Caco-2 (cell line): ENCODE measurements at regions not wholly inside any gene's neighbourhood (a gene's known extent, or its start where the extent isn't known, plus 50 kb on each side); places are given as distances from the start of the nearest gene placed in this dataset.

Experiments
- BruUV-seq: library from RNA; stranded (reverse); fragments of 400-500 nt; replicated peaks from 2 replicates; lab custom pipeline; 2021; lab: Mats Ljungman, UMichigan
- CTCF ChIA-PET: fragments of 300-600 bp; sonication (Branson Sonifier 250); formaldehyde crosslinking; loops from one replicate; lab custom pipeline; 2022; ENCODE audit warnings: antibody characterized with exemption; lab: Charles Lee
- POLR2A ChIA-PET: fragments of 300-600 bp; sonication (Branson Sonifier 250); formaldehyde crosslinking; loops from one replicate; lab custom pipeline; 2022; ENCODE audit warnings: antibody characterized with exemption; lab: Charles Lee
- DNase-seq, 2 experiments: peaks; one replicate each; pipeline versions ENCODE4 v3.0.0 to v3.0.0-alpha.2; 2020 to 2022
- H3K27me3 ChIP-seq: replicated peaks from 2 replicates; pipeline ENCODE4 v1.6.0; 2011; ENCODE audit warnings: low read length; ENCODE audit not compliant: control insufficient read depth, insufficient read depth
- H3K36me3 ChIP-seq: 2 replicates; pipeline ENCODE4 v1.5.1; 2011; ENCODE audit warnings: low read length; ENCODE audit not compliant: control insufficient read depth, insufficient read depth
- H3K4me1 ChIP-seq: fragments of 250-450 bp; sonication (Bioruptor Pico); 2 replicates; pipeline ENCODE4 v1.5.1; 2020; ENCODE audit warnings: mild to moderate bottlenecking
- H3K4me3 ChIP-seq: 2 replicates; pipeline ENCODE4 v1.5.1; 2011; ENCODE audit warnings: low read depth, mild to moderate bottlenecking, control low read depth, low read length
- H3K9me3 ChIP-seq: fragments of 250-450 bp; sonication (Bioruptor Pico); 2 replicates; pipeline ENCODE4 v1.5.1; 2020; ENCODE audit warnings: mild to moderate bottlenecking, moderate library complexity
- H3K27ac Mint-ChIP-seq: one replicate; pipeline ENCODE4 v1.8.0; 2022; ENCODE audit warnings: mixed read lengths; ENCODE audit not compliant: unreplicated experiment
- H3K27me3 Mint-ChIP-seq: one replicate; pipeline ENCODE4 v1.8.0; 2022; ENCODE audit warnings: mixed read lengths; ENCODE audit not compliant: insufficient read depth, unreplicated experiment
- H3K36me3 Mint-ChIP-seq: one replicate; pipeline ENCODE4 v1.8.0; 2022; ENCODE audit warnings: mild to moderate bottlenecking, mixed read lengths; ENCODE audit not compliant: insufficient read depth, unreplicated experiment
- H3K4me1 Mint-ChIP-seq: one replicate; pipeline ENCODE4 v1.8.0; 2022; ENCODE audit warnings: low read depth, mixed read lengths; ENCODE audit not compliant: unreplicated experiment
- H3K4me3 Mint-ChIP-seq: one replicate; pipeline ENCODE4 v1.8.0; 2022; ENCODE audit warnings: mild to moderate bottlenecking, moderate library complexity, mixed read lengths; ENCODE audit not compliant: unreplicated experiment
- H3K9me3 Mint-ChIP-seq: one replicate; pipeline ENCODE4 v1.8.0; 2022; ENCODE audit warnings: mixed read lengths; ENCODE audit not compliant: unreplicated experiment
- intact Hi-C: fragments of 100-400 bp; cut with micrococcal nuclease; formaldehyde crosslinking; loops from one replicate; pipeline ENCODE4 v1.10.0; 2022; ENCODE audit not compliant: unreplicated experiment
- TF ChIP-seq, protein P1 (sequence below), 2 experiments: fragments of 200-600 bp in 1 of 2; IDR thresholded peaks; 1 replicate in 1 of 2; 2 replicates in 1 of 2; pipeline versions ENCODE4 v1.5.1 to v1.8.0; 2011 to 2022; ENCODE audit warnings: antibody characterized with exemption in 1 of 2, control low read depth in 1 of 2, inconsistent platforms in 1 of 2, low read depth in 1 of 2, low read length in 1 of 2, mild to moderate bottlenecking in 1 of 2, moderate library complexity in 1 of 2; ENCODE audit not compliant: insufficient read depth in 1 of 2, severe bottlenecking in 1 of 2, unreplicated experiment in 1 of 2

DNA sequence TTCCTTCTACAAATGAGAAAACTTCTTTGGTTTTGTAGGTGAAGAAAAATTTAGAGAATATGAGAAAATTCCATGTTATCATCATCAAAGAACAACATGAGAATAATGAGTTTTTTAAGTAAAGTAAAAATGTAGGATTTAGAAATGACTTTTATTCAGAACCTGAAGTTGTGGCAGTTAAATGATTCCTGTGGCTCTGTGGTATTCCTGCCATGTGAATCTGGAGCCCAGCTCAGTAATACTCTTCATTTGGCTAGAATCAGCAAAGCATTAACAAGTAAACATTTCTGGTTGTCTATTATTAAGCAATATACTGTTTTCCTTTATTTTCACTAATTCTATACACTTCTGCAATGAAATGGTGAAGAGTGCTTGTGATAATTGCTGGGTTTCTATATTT lies 95.6 kb upstream of the E2F7 start:
- no peak for DNase-seq
- Histone ChIP-seq H3K36me3 (no peaks in the 10 kb centered on the region), H3K9me3 (no peaks in the 10 kb centered on the region), H3K27me3 (no peaks in the 10 kb centered on the region), H3K4me3 (no peak overlapping the region), H3K4me1 (no peaks in the 10 kb centered on the region)
- CTCF ChIA-PET, result no interaction called here
- H3K36me3 Mint-ChIP-seq, result no peaks in the 10 kb centered on the region
- no peak overlapping the region for H3K4me3 Mint-ChIP-seq
- H3K9me3 Mint-ChIP-seq, result no peaks in the 10 kb centered on the region
- BruUV-seq, result no TSS peak
- H3K27me3 Mint-ChIP-seq, result no peaks in the 10 kb centered on the region
- no peaks in the 10 kb centered on the region for H3K4me1 Mint-ChIP-seq
- TF ChIP-seq, protein P1, sequence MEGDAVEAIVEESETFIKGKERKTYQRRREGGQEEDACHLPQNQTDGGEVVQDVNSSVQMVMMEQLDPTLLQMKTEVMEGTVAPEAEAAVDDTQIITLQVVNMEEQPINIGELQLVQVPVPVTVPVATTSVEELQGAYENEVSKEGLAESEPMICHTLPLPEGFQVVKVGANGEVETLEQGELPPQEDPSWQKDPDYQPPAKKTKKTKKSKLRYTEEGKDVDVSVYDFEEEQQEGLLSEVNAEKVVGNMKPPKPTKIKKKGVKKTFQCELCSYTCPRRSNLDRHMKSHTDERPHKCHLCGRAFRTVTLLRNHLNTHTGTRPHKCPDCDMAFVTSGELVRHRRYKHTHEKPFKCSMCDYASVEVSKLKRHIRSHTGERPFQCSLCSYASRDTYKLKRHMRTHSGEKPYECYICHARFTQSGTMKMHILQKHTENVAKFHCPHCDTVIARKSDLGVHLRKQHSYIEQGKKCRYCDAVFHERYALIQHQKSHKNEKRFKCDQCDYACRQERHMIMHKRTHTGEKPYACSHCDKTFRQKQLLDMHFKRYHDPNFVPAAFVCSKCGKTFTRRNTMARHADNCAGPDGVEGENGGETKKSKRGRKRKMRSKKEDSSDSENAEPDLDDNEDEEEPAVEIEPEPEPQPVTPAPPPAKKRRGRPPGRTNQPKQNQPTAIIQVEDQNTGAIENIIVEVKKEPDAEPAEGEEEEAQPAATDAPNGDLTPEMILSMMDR (IDR thresholded peaks at IDR 0.05; ENCODE audit: insufficient read depth in 1 of 2, low read depth in 1 of 2, low read length in 1 of 2, severe bottlenecking in 1 of 2, unreplicated experiment in 1 of 2), result no peak
- intact Hi-C loops, result no loop called here
- POLR2A ChIA-PET, result no interaction called here
- no peak overlapping the region for H3K27ac Mint-ChIP-seq

DNA sequence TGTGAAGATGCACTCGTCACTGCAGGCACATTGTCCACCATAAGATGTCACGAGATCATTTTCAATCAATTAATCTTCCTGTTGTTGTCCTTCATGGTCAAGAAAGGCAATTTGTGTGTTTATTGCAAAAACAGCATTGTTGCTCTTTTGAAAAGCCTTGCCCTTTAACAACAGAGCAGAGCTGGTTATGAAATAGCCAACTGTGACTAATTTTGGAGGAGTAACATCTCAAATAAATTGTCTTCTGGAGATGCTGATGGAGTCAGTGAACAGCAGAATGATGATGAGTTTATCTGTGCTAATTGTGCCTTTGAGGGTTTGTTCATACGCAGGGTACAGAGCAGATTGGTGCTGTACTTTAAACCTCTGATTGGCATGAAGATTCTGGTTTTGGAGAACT lies 88.3 kb upstream of the E2F7 start:
- TF ChIP-seq, protein P1 (IDR thresholded peaks at IDR 0.05; ENCODE audit: insufficient read depth in 1 of 2, low read depth in 1 of 2, low read length in 1 of 2, severe bottlenecking in 1 of 2, unreplicated experiment in 1 of 2), result no peak
- no peaks in the 10 kb centered on the region for H3K4me1 ChIP-seq
- CTCF ChIA-PET, result no interaction called here

DNA sequence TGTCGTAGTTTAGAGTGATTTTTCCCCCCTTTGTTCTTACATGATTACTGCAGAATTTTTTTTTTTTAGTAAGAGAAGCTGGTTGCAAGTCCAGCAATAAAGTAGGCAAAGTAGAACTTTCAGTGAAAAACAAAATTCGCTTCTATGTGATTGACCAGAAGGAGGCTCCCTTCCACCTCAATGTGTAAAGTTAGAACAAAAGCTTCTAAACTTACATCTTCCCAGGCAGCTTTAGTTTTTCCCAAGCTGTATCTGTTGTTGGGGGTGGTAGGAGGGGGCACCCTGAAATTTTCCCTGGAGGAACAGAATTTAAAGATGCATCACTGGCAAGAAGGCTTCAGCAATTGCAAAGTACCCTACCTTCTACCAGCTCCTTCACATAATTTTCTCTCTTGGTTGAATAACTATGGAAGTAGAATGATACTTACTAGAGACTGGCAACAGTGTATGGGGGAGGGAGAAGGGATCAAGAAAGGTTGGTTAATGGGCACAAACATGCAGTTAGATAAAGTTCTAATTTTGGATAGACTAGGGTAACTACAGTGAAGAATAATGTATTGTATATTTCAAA lies 87.3 kb upstream of the E2F7 start:
- H3K27me3 Mint-ChIP-seq, result no peaks in the 10 kb centered on the region
- ChIA-PET POLR2A (no interaction called here), CTCF (interaction anchor here (0.6 to 1.1 kb wide), 4 partner anchors 142 to 577 kb away, joined by 3 to 6 read pairs (median 4); no protein-coding TSS in a partner anchor)
- intact Hi-C loops, result loop anchor here (1.0 to 2.0 kb wide), 3 partner anchors 172 to 773 kb away; no protein-coding TSS in a partner anchor
- no peaks in the 10 kb centered on the region for H3K4me1 Mint-ChIP-seq
- no peak overlapping the region for H3K4me3 Mint-ChIP-seq
- DNase-seq, result peak in 1 of 2 experiments; percentile 20
- no peaks in the 10 kb centered on the region for H3K27me3 ChIP-seq
- no peaks in the 10 kb centered on the region for H3K36me3 Mint-ChIP-seq
- no peaks in the 10 kb centered on the region for H3K36me3 ChIP-seq
- H3K4me1 ChIP-seq, result no peaks in the 10 kb centered on the region
- H3K27ac Mint-ChIP-seq, result no peak overlapping the region
- H3K9me3 Mint-ChIP-seq, result no peaks in the 10 kb centered on the region
- no TSS peak for BruUV-seq
- H3K4me3 ChIP-seq, result no peak overlapping the region
- no peaks in the 10 kb centered on the region for H3K9me3 ChIP-seq
- TF ChIP-seq, protein P1 (IDR thresholded peaks at IDR 0.05; ENCODE audit: insufficient read depth in 1 of 2, low read depth in 1 of 2, low read length in 1 of 2, severe bottlenecking in 1 of 2, unreplicated experiment in 1 of 2), result peak; percentile 53 to 57

More for the DNA sequence above, 88.3 kb upstream of the E2F7 start:
- H3K4me3 ChIP-seq, result no peak overlapping the region
- H3K27me3 ChIP-seq, result no peaks in the 10 kb centered on the region
- no peaks in the 10 kb centered on the region for H3K9me3 Mint-ChIP-seq
- POLR2A ChIA-PET, result no interaction called here
- DNase-seq, result no peak
- intact Hi-C loops, result loop anchor here (2.0 kb wide), 1 partner anchor 171 kb away; no protein-coding TSS in a partner anchor
- H3K36me3 ChIP-seq, result no peaks in the 10 kb centered on the region
- H3K36me3 Mint-ChIP-seq, result no peaks in the 10 kb centered on the region
- no peak overlapping the region for H3K4me3 Mint-ChIP-seq
- no TSS peak for BruUV-seq
- no peaks in the 10 kb centered on the region for H3K9me3 ChIP-seq
- no peak overlapping the region for H3K27ac Mint-ChIP-seq
- no peaks in the 10 kb centered on the region for H3K27me3 Mint-ChIP-seq
- H3K4me1 Mint-ChIP-seq, result no peaks in the 10 kb centered on the region
